Stimulated activated CD8-positive, alpha-beta memory T cell treated with anti-CD3 and anti-CD28 coated beads, Interleukin-4, amount 100 ng/mL, for 1 hour (primary cell): ENCODE measurements at regions not wholly inside any gene's neighbourhood (a gene's known extent, or its start where the extent isn't known, plus 50 kb on each side); places are given as distances from the start of the nearest gene placed in this dataset.
"Not testable (repeated sequence)": the region's sequence is repeated elsewhere in the genome, so short reads cannot be mapped to it uniquely, and the experiment has no call there.

ENCODE experiments used
- DNase-seq, 2 donors: peaks; one replicate each; pipeline ENCODE4 v3.0.0-alpha.2; 2020; ENCODE audit warnings: low read depth in 2 of 2, low spot score in 1 of 2

GRCh38 chr16:79844603-79845002 is 244.1 kb upstream of the MAF start:
- DNase-seq, result no peak

- DNase-seq, result no peak
Measured at GRCh38 chr16:79843631-79844043, 243.1 kb upstream of the MAF start.

- no peak for DNase-seq
Measured at GRCh38 chr16:79843145-79843544, 242.6 kb upstream of the MAF start.

- no peak for DNase-seq
Measured at GRCh38 chr16:79842197-79842596, 241.7 kb upstream of the MAF start.

- DNase-seq, result no peak
Measured at GRCh38 chr16:79839466-79840341, 239.2 kb upstream of the MAF start.

- DNase-seq, result no peak
Measured at GRCh38 chr16:79838496-79839259, 238.1 kb upstream of the MAF start.

GRCh38 chr16:79836144-79836543 is 235.6 kb upstream of the MAF start:
- DNase-seq, result no peak

GRCh38 chr16:79835194-79835593 is 234.7 kb upstream of the MAF start:
- no peak for DNase-seq

GRCh38 chr16:79834720-79835119 is 234.2 kb upstream of the MAF start:
- DNase-seq, result no peak

GRCh38 chr16:79834003-79834402 is 233.5 kb upstream of the MAF start:
- DNase-seq, result not testable (repeated sequence)

- DNase-seq, result no peak
Measured at GRCh38 chr16:79833559-79833958, 233.0 kb upstream of the MAF start.

GRCh38 chr16:79826732-79827475 is 226.4 kb upstream of the MAF start:
- no peak for DNase-seq

- no peak for DNase-seq
Measured at GRCh38 chr16:79825002-79825401, 224.5 kb upstream of the MAF start.

GRCh38 chr16:79823639-79824038 is 223.1 kb upstream of the MAF start:
- no peak for DNase-seq

- no peak for DNase-seq
Measured at GRCh38 chr16:79821911-79822310, 221.4 kb upstream of the MAF start.

GRCh38 chr16:79816081-79816497 is 215.6 kb upstream of the MAF start:
- DNase-seq, result no peak

- no peak for DNase-seq
Measured at GRCh38 chr16:79815049-79815448, 214.5 kb upstream of the MAF start.

- no peak for DNase-seq
Measured at GRCh38 chr16:79814124-79814523, 213.6 kb upstream of the MAF start.

- no peak for DNase-seq
Measured at GRCh38 chr16:79811541-79811940, 211.0 kb upstream of the MAF start.

- DNase-seq, result no peak
Measured at GRCh38 chr16:79810449-79811189, 210.1 kb upstream of the MAF start.

GRCh38 chr16:79809376-79809775 is 208.8 kb upstream of the MAF start:
- DNase-seq, result no peak
